ENCODE measurements at regions not wholly inside any gene's neighbourhood (a gene's known extent, or its start where the extent isn't known, plus 50 kb on each side); places are given as distances from the start of the nearest gene placed in this dataset.

GRCh38 chr7:114851406-114852061 lies 70.4 kb upstream of the MDFIC start:
- peaks cover 3% of the 10 kb centered on the region for H3K27me3 Mint-ChIP-seq (ENCODE audit: low read depth)
- no peak overlapping the region for H3K27ac Mint-ChIP-seq
- H3K36me3 Mint-ChIP-seq (ENCODE audit: low read depth), result no peaks in the 10 kb centered on the region
- H3K4me3 Mint-ChIP-seq, result no peak overlapping the region
- H3K9me3 Mint-ChIP-seq, result no peaks in the 10 kb centered on the region
- TF ChIP-seq, protein P1, sequence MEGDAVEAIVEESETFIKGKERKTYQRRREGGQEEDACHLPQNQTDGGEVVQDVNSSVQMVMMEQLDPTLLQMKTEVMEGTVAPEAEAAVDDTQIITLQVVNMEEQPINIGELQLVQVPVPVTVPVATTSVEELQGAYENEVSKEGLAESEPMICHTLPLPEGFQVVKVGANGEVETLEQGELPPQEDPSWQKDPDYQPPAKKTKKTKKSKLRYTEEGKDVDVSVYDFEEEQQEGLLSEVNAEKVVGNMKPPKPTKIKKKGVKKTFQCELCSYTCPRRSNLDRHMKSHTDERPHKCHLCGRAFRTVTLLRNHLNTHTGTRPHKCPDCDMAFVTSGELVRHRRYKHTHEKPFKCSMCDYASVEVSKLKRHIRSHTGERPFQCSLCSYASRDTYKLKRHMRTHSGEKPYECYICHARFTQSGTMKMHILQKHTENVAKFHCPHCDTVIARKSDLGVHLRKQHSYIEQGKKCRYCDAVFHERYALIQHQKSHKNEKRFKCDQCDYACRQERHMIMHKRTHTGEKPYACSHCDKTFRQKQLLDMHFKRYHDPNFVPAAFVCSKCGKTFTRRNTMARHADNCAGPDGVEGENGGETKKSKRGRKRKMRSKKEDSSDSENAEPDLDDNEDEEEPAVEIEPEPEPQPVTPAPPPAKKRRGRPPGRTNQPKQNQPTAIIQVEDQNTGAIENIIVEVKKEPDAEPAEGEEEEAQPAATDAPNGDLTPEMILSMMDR (IDR thresholded peaks at IDR 0.05; ENCODE audit: unreplicated experiment in 3 of 3), result no peak
- peaks cover 31% of the 10 kb centered on the region for H3K4me1 Mint-ChIP-seq

- Mint-ChIP-seq H3K9me3 (no peaks in the 10 kb centered on the region), H3K36me3 (ENCODE audit: low read depth) (no peaks in the 10 kb centered on the region), H3K27me3 (ENCODE audit: low read depth) (peaks cover 3% of the 10 kb centered on the region), H3K27ac (peak overlapping the region in 2 of 3 experiments; percentile 28 to 57), H3K4me3 (no peak overlapping the region), H3K4me1 (peaks cover 33% of the 10 kb centered on the region)
- TF ChIP-seq, protein P1 (IDR thresholded peaks at IDR 0.05; ENCODE audit: unreplicated experiment in 3 of 3), result no peak
Measured at GRCh38 chr7:114852293-114852692, 69.6 kb upstream of the MDFIC start.

GRCh38 chr7:114853189-114853588 lies 68.7 kb upstream of the MDFIC start:
- Mint-ChIP-seq H3K9me3 (no peaks in the 10 kb centered on the region), H3K4me3 (peak overlapping the region in 1 of 3 experiments; percentile 39), H3K4me1 (peaks cover 33% of the 10 kb centered on the region), H3K36me3 (ENCODE audit: low read depth) (no peaks in the 10 kb centered on the region), H3K27ac (peak overlapping the region; percentile 17 to 85 (median 69)), H3K27me3 (ENCODE audit: low read depth) (peaks cover 3% of the 10 kb centered on the region)
- TF ChIP-seq, protein P1 (IDR thresholded peaks at IDR 0.05; ENCODE audit: unreplicated experiment in 3 of 3), result no peak

GRCh38 chr7:114854369-114854768 lies 67.5 kb upstream of the MDFIC start:
- TF ChIP-seq, protein P1 (IDR thresholded peaks at IDR 0.05; ENCODE audit: unreplicated experiment in 3 of 3), result no peak
- H3K4me3 Mint-ChIP-seq, result no peak overlapping the region
- peaks cover 3% of the 10 kb centered on the region for H3K27me3 Mint-ChIP-seq (ENCODE audit: low read depth)
- no peak overlapping the region for H3K27ac Mint-ChIP-seq
- no peaks in the 10 kb centered on the region for H3K36me3 Mint-ChIP-seq (ENCODE audit: low read depth)
- H3K9me3 Mint-ChIP-seq, result no peaks in the 10 kb centered on the region
- peaks cover 33% of the 10 kb centered on the region for H3K4me1 Mint-ChIP-seq

DNA sequence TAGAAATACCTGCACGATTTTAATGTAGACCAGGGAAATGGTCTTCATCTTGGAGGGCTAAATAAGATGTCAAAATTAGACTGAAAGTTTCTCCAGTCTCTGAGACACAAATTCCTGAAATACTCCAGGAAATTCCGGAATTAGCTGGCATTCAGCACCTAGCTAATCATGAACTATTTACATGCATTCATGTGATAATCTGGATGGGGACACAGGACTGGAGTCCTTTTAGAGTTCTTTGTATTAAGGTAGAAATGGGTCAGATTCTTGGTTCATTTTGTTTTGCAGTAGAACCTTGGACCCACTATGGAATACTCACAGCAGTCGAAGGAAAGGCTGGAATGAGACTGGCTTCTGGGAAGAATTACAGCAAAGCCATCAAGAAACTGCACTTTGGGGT lies 65.3 kb upstream of the MDFIC start:
- Mint-ChIP-seq H3K27ac (no peak overlapping the region), H3K36me3 (ENCODE audit: low read depth) (no peaks in the 10 kb centered on the region), H3K27me3 (ENCODE audit: low read depth) (no peaks in the 10 kb centered on the region), H3K4me1 (peaks cover 27% of the 10 kb centered on the region), H3K4me3 (no peak overlapping the region), H3K9me3 (no peaks in the 10 kb centered on the region)
- TF ChIP-seq, protein P1 (IDR thresholded peaks at IDR 0.05; ENCODE audit: unreplicated experiment in 3 of 3), result no peak

- Mint-ChIP-seq H3K4me1 (peaks cover 18% of the 10 kb centered on the region), H3K4me3 (no peak overlapping the region), H3K9me3 (no peaks in the 10 kb centered on the region), H3K27ac (no peak overlapping the region), H3K27me3 (ENCODE audit: low read depth) (no peaks in the 10 kb centered on the region), H3K36me3 (ENCODE audit: low read depth) (no peaks in the 10 kb centered on the region)
- TF ChIP-seq, protein P1 (IDR thresholded peaks at IDR 0.05; ENCODE audit: unreplicated experiment in 3 of 3), result no peak
Measured at GRCh38 chr7:114857605-114858004, 64.3 kb upstream of the MDFIC start.

Measured in nephron (organoid).